ENCODE measurements at regions not wholly inside any gene's neighbourhood (a gene's known extent, or its start where the extent isn't known, plus 50 kb on each side); places are given as distances from the start of the nearest gene placed in this dataset.

- H3K36me3 ChIP-seq (ENCODE audit: low read depth) = no peaks in the 10 kb centered on the region
- intact Hi-C loops (cut with DNase I, micrococcal nuclease) = loop anchor here in 1 of 2 donors (10.0 kb wide), 1 partner anchor 225 kb away; no protein-coding TSS in a partner anchor
- H3K9me3 ChIP-seq = no peaks in the 10 kb centered on the region
- TF ChIP-seq, protein P1, sequence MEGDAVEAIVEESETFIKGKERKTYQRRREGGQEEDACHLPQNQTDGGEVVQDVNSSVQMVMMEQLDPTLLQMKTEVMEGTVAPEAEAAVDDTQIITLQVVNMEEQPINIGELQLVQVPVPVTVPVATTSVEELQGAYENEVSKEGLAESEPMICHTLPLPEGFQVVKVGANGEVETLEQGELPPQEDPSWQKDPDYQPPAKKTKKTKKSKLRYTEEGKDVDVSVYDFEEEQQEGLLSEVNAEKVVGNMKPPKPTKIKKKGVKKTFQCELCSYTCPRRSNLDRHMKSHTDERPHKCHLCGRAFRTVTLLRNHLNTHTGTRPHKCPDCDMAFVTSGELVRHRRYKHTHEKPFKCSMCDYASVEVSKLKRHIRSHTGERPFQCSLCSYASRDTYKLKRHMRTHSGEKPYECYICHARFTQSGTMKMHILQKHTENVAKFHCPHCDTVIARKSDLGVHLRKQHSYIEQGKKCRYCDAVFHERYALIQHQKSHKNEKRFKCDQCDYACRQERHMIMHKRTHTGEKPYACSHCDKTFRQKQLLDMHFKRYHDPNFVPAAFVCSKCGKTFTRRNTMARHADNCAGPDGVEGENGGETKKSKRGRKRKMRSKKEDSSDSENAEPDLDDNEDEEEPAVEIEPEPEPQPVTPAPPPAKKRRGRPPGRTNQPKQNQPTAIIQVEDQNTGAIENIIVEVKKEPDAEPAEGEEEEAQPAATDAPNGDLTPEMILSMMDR (IDR thresholded peaks at IDR 0.05) = no peak
- H3K4me1 ChIP-seq (ENCODE audit: low read depth) = peaks cover 25% of the 10 kb centered on the region
- H3K4me3 ChIP-seq = no peak overlapping the region
- DNase-seq = peak in 1 of 3 donors; percentile 36
- peak; percentile 63 for ATAC-seq
These were observed 119.7 kb upstream of the TMCC3 start for GRCh38 chr12:94769776-94770759.

DNA sequence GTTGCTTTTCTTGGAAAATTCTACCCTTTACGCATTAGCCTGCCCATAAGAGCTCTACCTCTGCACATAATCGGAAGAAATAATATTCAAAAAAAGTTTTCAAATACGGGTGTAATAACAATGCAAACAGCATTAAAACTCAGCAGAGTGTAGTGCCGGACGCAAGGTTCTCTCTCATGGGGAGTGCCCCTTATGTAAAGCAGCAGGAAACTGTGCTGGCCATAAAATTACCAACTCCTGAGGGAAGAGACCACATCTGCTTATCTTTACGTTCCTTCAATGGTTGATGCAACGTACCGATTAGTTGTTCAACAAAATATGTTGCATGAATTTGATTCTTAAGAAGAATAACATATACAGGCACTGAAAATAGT, 118.7 kb upstream of the TMCC3 start:
- no peaks in the 10 kb centered on the region for H3K36me3 ChIP-seq (ENCODE audit: low read depth)
- DNase-seq = peak in 1 of 3 donors; percentile 46
- peaks cover 25% of the 10 kb centered on the region for H3K4me1 ChIP-seq (ENCODE audit: low read depth)
- ATAC-seq = peak; percentile 88
- H3K9me3 ChIP-seq = no peaks in the 10 kb centered on the region
- intact Hi-C loops (cut with DNase I, micrococcal nuclease) = loop anchor here in 1 of 2 donors (10.0 kb wide), 1 partner anchor 224 kb away; no protein-coding TSS in a partner anchor
- TF ChIP-seq, protein P1 (IDR thresholded peaks at IDR 0.05) = no peak
- H3K4me3 ChIP-seq = no peak overlapping the region

GRCh38 chr12:94768398-94769046, 118.2 kb upstream of the TMCC3 start:
- peak in 1 of 3 donors; percentile 36 for DNase-seq

GRCh38 chr12:94767956-94768355, 117.6 kb upstream of the TMCC3 start:
- Histone ChIP-seq H3K4me3 (no peak overlapping the region), H3K36me3 (ENCODE audit: low read depth) (no peaks in the 10 kb centered on the region), H3K4me1 (ENCODE audit: low read depth) (peaks cover 25% of the 10 kb centered on the region), H3K9me3 (no peaks in the 10 kb centered on the region)
- TF ChIP-seq, protein P1 (IDR thresholded peaks at IDR 0.05) = no peak
- no peak for ATAC-seq
- DNase-seq = no peak
- intact Hi-C loops (cut with DNase I, micrococcal nuclease) = loop anchor here in 1 of 2 donors (10.0 kb wide), 1 partner anchor 223 kb away; no protein-coding TSS in a partner anchor

More at GRCh38 chr12:94768398-94769046, 118.2 kb upstream of the TMCC3 start:
- intact Hi-C loops (cut with DNase I, micrococcal nuclease) = loop anchor here in 1 of 2 donors (10.0 kb wide), 1 partner anchor 224 kb away; no protein-coding TSS in a partner anchor
- no peaks in the 10 kb centered on the region for H3K9me3 ChIP-seq
- peak; percentile 41 for ATAC-seq
- no peaks in the 10 kb centered on the region for H3K36me3 ChIP-seq (ENCODE audit: low read depth)
- TF ChIP-seq, protein P1 (IDR thresholded peaks at IDR 0.05) = no peak
- H3K4me1 ChIP-seq (ENCODE audit: low read depth) = peaks cover 25% of the 10 kb centered on the region
- H3K4me3 ChIP-seq = no peak overlapping the region

DNA sequence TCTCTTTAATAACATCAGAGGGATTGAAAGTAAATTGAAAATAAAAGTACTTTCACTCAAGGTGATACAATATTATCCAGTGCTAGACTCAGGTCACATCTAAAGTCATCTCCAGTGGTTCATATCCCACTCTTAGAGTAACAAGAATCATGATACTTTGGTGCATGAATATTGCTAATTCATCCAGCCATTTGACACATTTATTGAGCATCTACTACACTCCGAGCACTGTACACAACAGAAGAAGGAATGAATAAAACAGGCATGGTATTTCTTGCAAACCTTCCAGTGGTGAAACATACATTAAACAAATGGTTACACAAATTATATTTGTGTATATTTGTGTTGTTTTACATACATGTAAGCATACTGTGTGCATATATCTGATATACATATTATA, 116.0 kb upstream of the TMCC3 start:
- Histone ChIP-seq H3K4me3 (no peak overlapping the region), H3K36me3 (ENCODE audit: low read depth) (no peaks in the 10 kb centered on the region), H3K4me1 (ENCODE audit: low read depth) (peaks cover 31% of the 10 kb centered on the region), H3K9me3 (no peaks in the 10 kb centered on the region)
- intact Hi-C loops (cut with DNase I, micrococcal nuclease) = loop anchor here in 1 of 2 donors (10.0 kb wide), 1 partner anchor 222 kb away; no protein-coding TSS in a partner anchor
- DNase-seq = no peak
- ATAC-seq = no peak
- TF ChIP-seq, protein P1 (IDR thresholded peaks at IDR 0.05) = no peak
